GM13976 (cell line): ENCODE measurements at regions not wholly inside any gene's neighbourhood (a gene's known extent, or its start where the extent isn't known, plus 50 kb on each side); places are given as distances from the start of the nearest gene placed in this dataset.

Source experiments
- DNase-seq: peaks from one replicate; pipeline ENCODE4 v3.0.0; 2012; ENCODE audit warnings: low spot score
- in situ Hi-C: fragments of 300-500 bp; cut with MboI; formaldehyde crosslinking; loops from one replicate; pipeline ENCODE4 v1.12.0; 2022; ENCODE audit warnings: low sequenced_read_pairs, mixed read lengths, inconsistent platforms; ENCODE audit not compliant: unreplicated experiment
- TF ChIP-seq, protein P1 (sequence below): IDR thresholded peaks from 2 replicates; pipeline ENCODE4 v1.5.1; 2012; ENCODE audit warnings: borderline replicate concordance, mild to moderate bottlenecking; ENCODE audit not compliant: insufficient read depth; ENCODE audit errors: extremely low read depth, missing control alignments, control extremely low read depth

DNA sequence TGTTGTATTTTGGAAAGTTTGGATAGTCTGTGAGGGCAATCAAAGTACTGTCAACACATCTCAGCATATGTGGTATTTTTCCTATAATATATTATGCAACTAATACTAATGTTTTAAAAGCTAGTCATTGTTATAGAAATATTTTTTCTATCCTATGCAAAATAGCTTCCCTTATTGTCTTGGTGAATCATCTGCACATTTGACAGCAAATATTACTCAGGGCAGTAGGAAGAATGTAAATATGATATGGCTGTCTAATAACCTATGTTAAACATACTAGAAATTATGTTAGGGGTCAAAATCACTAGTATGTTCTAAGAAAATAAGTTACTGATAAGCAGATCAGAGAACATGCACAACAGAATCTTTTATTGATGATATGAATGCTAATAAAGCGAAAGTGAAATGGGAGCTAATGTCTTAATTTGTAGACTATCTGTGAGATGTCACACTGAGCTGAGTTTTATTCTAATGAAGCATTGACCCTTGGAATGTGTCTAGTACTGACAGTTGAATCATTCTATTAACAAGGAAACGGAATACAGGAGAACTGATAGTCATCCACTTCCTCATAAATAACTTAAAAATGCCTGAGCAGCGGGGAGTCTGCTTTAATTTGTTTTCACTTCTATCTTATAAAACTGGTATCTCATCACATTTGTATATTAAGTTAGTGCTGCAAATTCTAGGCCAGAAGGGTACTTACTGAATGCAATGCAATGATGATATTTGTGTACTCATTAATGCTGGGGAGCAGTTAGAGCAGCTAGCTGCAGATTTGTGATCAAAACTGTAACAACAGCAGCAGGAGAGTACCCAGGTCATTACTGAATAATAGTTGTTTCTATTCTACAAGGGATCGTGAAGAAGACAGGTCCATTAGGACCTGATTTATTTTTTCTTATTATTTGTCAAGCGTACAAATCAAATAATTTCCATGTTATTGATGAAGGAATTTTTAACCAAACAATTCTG, 440.3 kb upstream of the AADAT start:
- TF ChIP-seq, protein P1, sequence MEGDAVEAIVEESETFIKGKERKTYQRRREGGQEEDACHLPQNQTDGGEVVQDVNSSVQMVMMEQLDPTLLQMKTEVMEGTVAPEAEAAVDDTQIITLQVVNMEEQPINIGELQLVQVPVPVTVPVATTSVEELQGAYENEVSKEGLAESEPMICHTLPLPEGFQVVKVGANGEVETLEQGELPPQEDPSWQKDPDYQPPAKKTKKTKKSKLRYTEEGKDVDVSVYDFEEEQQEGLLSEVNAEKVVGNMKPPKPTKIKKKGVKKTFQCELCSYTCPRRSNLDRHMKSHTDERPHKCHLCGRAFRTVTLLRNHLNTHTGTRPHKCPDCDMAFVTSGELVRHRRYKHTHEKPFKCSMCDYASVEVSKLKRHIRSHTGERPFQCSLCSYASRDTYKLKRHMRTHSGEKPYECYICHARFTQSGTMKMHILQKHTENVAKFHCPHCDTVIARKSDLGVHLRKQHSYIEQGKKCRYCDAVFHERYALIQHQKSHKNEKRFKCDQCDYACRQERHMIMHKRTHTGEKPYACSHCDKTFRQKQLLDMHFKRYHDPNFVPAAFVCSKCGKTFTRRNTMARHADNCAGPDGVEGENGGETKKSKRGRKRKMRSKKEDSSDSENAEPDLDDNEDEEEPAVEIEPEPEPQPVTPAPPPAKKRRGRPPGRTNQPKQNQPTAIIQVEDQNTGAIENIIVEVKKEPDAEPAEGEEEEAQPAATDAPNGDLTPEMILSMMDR = no peak
- DNase-seq = no peak
- in situ Hi-C loops = no loop called here

GRCh38 chr4:170526471-170526870, 436.7 kb upstream of the AADAT start:
- no peak for DNase-seq
- TF ChIP-seq, protein P1 = no peak
- in situ Hi-C loops = no loop called here

DNA sequence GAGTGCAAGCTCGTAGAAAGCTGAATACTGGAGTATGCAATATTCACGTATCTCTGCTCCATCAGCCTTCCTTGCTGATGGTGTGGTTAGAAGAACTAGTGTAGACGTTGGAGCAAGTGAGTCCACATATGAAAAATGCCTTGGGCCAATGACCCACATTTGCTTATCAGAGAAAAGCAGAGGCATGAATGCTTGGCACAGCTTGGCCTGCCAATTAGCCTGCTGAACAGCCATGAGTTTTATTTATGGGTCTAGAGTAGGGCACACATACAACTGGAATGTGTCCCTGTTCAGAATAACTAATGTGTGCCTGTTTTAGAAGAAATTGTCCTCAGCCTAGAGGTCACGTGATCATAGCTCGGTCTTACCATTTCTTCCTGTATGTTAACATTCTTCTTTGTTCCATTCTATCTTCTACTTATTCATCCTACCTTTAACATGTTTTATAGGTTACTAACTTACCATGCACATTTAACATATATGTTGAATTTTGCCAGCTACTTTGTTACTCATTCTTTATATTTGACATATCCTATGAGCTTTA, 432.7 kb upstream of the AADAT start:
- DNase-seq = no peak
- TF ChIP-seq, protein P1 = no peak
- in situ Hi-C loops = no loop called here

- TF ChIP-seq, protein P1 = no peak
- DNase-seq = no peak
- in situ Hi-C loops = no loop called here
Measured at GRCh38 chr4:170497689-170498088, 407.9 kb upstream of the AADAT start.

- TF ChIP-seq, protein P1 = peak; percentile 3
- peak; percentile 10 for DNase-seq
- in situ Hi-C loops = no loop called here
Measured at GRCh38 chr4:170497112-170497511, 407.4 kb upstream of the AADAT start.

- TF ChIP-seq, protein P1 = no peak
- DNase-seq = no peak
- in situ Hi-C loops = no loop called here
Measured at GRCh38 chr4:170491981-170492380, 402.2 kb upstream of the AADAT start.
